Subcutaneous abdominal adipose tissue (tissue), 5 donors: ENCODE measurements at regions not wholly inside any gene's neighbourhood (a gene's known extent, or its start where the extent isn't known, plus 50 kb on each side); places are given as distances from the start of the nearest gene placed in this dataset.
"Not testable (repeated sequence)": the region's sequence is repeated elsewhere in the genome, so short reads cannot be mapped to it uniquely, and the experiment has no call there.

ENCODE experiments used
- H3K27ac ChIP-seq: one replicate; pipeline ENCODE4 v1.7.0; 2013; ENCODE audit warnings: low read depth, mild to moderate bottlenecking, inconsistent platforms, low read length, moderate library complexity
- H3K27me3 ChIP-seq, 5 donors: one replicate each; pipeline ENCODE4 v1.7.0; 2013; ENCODE audit warnings: low read length in 5 of 5, inconsistent platforms in 1 of 5; ENCODE audit not compliant: control insufficient read depth in 5 of 5, insufficient read depth in 4 of 5
- H3K36me3 ChIP-seq, 5 donors: one replicate each; pipeline ENCODE4 v1.7.0; 2013; ENCODE audit warnings: low read length in 5 of 5; ENCODE audit not compliant: control insufficient read depth in 5 of 5, insufficient read depth in 5 of 5
- H3K4me1 ChIP-seq, 5 donors: one replicate each; pipeline ENCODE4 v1.7.0; 2013; ENCODE audit warnings: low read length in 5 of 5, mild to moderate bottlenecking in 3 of 5, moderate library complexity in 1 of 5; ENCODE audit not compliant: control insufficient read depth in 5 of 5, insufficient read depth in 5 of 5
- H3K4me3 ChIP-seq, 5 donors: one replicate each; pipeline ENCODE4 v1.7.0; 2013; ENCODE audit warnings: low read length in 5 of 5, low read depth in 1 of 5
- H3K9ac ChIP-seq, 5 donors: one replicate each; pipeline ENCODE4 v1.7.0; 2013; ENCODE audit warnings: low read length in 5 of 5, mild to moderate bottlenecking in 4 of 5, moderate library complexity in 3 of 5
- H3K9me3 ChIP-seq, 5 donors: one replicate each; pipeline ENCODE4 v1.7.0; 2013; ENCODE audit warnings: low read length in 5 of 5; ENCODE audit not compliant: control insufficient read depth in 5 of 5
- donor health status: healthy.
- donor health status: healthy.
- donor health status: healthy.
- donor health status: healthy.
- donor health status: healthy.

GRCh38 chr17:15858082-15858481, 86.8 kb upstream of the ADORA2B start:
- H3K9ac ChIP-seq, H3K4me3 ChIP-seq, H3K9me3 ChIP-seq, H3K4me1 ChIP-seq, H3K27me3 ChIP-seq, H3K36me3 ChIP-seq, H3K27ac ChIP-seq: not testable (repeated sequence)

- not testable (repeated sequence) for H3K4me3 ChIP-seq, H3K36me3 ChIP-seq, H3K27me3 ChIP-seq, H3K4me1 ChIP-seq, H3K27ac ChIP-seq, H3K9me3 ChIP-seq, H3K9ac ChIP-seq
Measured at GRCh38 chr17:15860774-15861173, 84.2 kb upstream of the ADORA2B start.

DNA sequence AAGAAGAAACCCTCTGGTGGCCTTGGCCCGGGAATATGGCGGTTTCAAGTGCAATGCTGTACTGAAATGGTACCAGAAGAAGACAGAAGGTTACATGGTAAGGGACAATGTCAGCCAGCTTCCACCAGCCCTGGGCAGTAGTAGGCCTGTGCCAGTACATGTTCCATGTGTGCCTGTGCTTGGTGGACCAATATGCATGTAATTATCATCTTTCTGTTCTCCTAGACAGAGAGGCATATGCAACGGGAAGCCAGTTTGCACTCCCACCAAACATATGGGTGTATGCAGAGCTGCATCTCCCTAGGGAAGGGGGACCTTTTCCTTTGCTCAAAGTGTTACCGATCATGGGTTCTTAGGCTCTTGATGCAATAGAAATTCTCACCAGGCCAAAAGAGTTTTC, 80.9 kb upstream of the ADORA2B start:
- H3K9me3 ChIP-seq, H3K4me1 ChIP-seq, H3K9ac ChIP-seq, H3K27me3 ChIP-seq, H3K4me3 ChIP-seq, H3K27ac ChIP-seq, H3K36me3 ChIP-seq: not testable (repeated sequence)

DNA sequence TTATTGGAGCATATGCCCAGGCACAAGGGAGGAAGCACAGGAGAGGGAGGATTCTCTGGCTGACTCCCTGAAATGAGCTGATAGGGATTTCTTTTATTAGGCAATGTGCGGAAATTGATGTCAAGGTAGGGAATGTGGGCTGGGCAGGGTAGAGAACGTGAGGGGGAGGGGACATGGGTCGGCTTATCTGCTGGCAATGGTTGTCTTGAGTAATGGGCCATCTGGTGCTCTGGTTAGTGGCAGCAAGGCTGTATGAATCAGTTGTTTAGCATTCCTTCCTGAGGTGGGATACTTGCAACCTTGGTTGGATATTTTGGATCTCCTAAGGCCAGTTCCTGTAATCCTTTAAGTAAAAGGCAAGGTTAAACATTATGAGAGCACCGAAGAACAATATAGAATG, 80.5 kb upstream of the ADORA2B start:
- H3K4me1 ChIP-seq, H3K27ac ChIP-seq, H3K36me3 ChIP-seq, H3K9me3 ChIP-seq, H3K9ac ChIP-seq, H3K27me3 ChIP-seq, H3K4me3 ChIP-seq: not testable (repeated sequence)

- not testable (repeated sequence) for H3K27ac ChIP-seq, H3K27me3 ChIP-seq, H3K9ac ChIP-seq, H3K4me3 ChIP-seq, H3K36me3 ChIP-seq, H3K4me1 ChIP-seq, H3K9me3 ChIP-seq
Measured at GRCh38 chr17:15866015-15866414, 78.9 kb upstream of the ADORA2B start.

GRCh38 chr17:15867331-15867730, 77.6 kb upstream of the ADORA2B start:
- not testable (repeated sequence) for H3K27me3 ChIP-seq, H3K27ac ChIP-seq, H3K9ac ChIP-seq, H3K4me1 ChIP-seq, H3K9me3 ChIP-seq, H3K4me3 ChIP-seq, H3K36me3 ChIP-seq

- not testable (repeated sequence) for H3K9me3 ChIP-seq
Measured at GRCh38 chr17:15869868-15870267, 75.1 kb upstream of the ADORA2B start.

GRCh38 chr17:15872677-15873076, 72.3 kb upstream of the ADORA2B start:
- H3K4me3 ChIP-seq, H3K9me3 ChIP-seq, H3K27me3 ChIP-seq, H3K4me1 ChIP-seq, H3K36me3 ChIP-seq, H3K27ac ChIP-seq, H3K9ac ChIP-seq: not testable (repeated sequence)

More at GRCh38 chr17:15869868-15870267, 75.1 kb upstream of the ADORA2B start:
- H3K4me1 ChIP-seq, H3K9ac ChIP-seq, H3K4me3 ChIP-seq, H3K27me3 ChIP-seq, H3K36me3 ChIP-seq, H3K27ac ChIP-seq: not testable (repeated sequence)

GRCh38 chr17:15877882-15878500, 66.9 kb upstream of the ADORA2B start:
- H3K36me3 ChIP-seq, H3K4me3 ChIP-seq, H3K27me3 ChIP-seq, H3K4me1 ChIP-seq, H3K9me3 ChIP-seq, H3K9ac ChIP-seq, H3K27ac ChIP-seq: not testable (repeated sequence)

DNA sequence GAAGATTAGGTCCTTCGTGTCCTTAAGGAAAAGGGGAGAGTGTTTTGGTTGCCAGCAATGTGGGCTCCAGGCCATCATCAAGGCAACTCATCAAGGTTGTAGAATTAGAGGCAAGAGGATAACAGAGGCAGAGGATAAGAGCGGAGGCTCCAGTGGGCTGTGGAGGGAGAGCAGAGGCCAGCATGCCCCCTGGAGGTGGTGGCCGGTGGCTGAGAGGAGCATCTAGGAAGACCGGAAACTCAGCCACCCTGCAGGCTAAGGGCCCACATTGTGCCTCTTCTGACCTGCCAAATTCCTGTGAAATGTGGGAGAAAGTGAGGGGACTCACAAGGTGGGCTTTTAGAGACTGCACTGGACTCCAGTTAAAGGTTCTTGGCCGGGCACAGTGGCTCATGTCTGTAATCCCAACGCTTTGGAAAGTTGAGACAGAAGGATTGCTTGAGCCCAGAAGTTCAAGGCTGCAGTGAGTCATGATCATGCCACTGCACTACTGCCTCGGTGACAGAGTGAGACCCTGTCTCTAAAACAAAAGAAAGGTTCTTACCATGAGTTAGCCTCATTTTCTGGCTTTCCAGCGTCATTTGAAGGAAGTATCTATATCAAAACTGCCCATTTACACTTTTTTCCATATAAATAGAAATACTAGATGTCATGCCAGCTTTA, 62.7 kb upstream of the ADORA2B start:
- Histone ChIP-seq H3K9me3 (no peaks in the 10 kb centered on the region), H3K9ac (no peak overlapping the region), H3K4me1 (peaks cover 0 to 6% (median 0%) of the 10 kb centered on the region in 5 donors), H3K27ac (no peak overlapping the region), H3K36me3 (no peaks in the 10 kb centered on the region), H3K4me3 (no peak overlapping the region), H3K27me3 (no peaks in the 10 kb centered on the region)
